Coronary artery (tissue), 2 donors: ENCODE measurements at regions not wholly inside any gene's neighbourhood (a gene's known extent, or its start where the extent isn't known, plus 50 kb on each side); places are given as distances from the start of the nearest gene placed in this dataset.
"Not testable (repeated sequence)": the region's sequence is repeated elsewhere in the genome, so short reads cannot be mapped to it uniquely, and the experiment has no call there.

ENCODE experiments used
- DNase-seq: peaks from one replicate; pipeline ENCODE4 v3.0.0-alpha.2; 2017; ENCODE audit warnings: low spot score
- H3K27ac ChIP-seq, 2 donors: fragments of 200-600 bp; sonication (generic); one replicate each; pipeline ENCODE4 v1.5.1; 2016 to 2019
- H3K4me3 ChIP-seq: fragments of 200-600 bp; sonication (generic); 2 replicates; pipeline ENCODE4 v1.5.1; 2016; ENCODE audit warnings: mild to moderate bottlenecking, moderate library complexity
- TF ChIP-seq, protein P1 (sequence below): fragments of 200-600 bp; sonication (generic); IDR thresholded peaks from one replicate; pipeline ENCODE4 v1.5.1; 2019; ENCODE audit warnings: antibody characterized with exemption

DNA sequence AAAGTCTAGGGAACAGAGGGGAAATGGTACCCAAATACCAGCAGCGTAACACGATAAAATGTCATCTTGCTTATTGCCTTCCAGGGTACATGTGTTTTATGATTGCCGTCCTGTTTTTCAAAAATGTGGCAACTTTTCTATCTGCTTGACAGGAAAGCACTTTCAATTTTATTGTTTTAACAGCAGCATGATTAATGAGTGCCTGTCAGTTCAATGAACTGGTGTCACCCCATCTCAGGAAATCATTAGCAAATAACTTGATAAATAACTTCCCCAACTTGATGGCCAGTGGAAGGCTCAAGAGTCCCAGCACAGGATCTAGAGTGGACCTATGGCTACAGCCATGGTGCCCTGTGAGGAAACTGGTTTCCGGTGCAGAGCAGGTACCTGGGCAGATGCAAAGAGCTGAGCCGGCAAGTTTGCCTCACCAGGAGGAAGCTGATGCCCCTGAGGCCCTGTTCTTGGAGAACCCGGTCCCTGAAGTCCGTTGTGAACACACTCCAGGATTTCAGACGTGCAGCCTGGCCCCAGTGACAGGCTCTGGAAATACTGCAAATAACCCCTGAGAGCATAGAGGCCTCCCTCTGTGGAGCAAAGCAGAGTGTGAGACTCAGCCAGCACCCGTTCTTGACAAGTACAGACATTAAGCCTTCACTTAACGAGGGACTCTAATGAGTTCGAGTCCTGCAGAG is 173.5 kb upstream of the SFSWAP start:
- TF ChIP-seq, protein P1, sequence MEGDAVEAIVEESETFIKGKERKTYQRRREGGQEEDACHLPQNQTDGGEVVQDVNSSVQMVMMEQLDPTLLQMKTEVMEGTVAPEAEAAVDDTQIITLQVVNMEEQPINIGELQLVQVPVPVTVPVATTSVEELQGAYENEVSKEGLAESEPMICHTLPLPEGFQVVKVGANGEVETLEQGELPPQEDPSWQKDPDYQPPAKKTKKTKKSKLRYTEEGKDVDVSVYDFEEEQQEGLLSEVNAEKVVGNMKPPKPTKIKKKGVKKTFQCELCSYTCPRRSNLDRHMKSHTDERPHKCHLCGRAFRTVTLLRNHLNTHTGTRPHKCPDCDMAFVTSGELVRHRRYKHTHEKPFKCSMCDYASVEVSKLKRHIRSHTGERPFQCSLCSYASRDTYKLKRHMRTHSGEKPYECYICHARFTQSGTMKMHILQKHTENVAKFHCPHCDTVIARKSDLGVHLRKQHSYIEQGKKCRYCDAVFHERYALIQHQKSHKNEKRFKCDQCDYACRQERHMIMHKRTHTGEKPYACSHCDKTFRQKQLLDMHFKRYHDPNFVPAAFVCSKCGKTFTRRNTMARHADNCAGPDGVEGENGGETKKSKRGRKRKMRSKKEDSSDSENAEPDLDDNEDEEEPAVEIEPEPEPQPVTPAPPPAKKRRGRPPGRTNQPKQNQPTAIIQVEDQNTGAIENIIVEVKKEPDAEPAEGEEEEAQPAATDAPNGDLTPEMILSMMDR = no peak
- no peak overlapping the region for H3K27ac ChIP-seq
- H3K4me3 ChIP-seq = no peak overlapping the region
- DNase-seq = no peak

DNA sequence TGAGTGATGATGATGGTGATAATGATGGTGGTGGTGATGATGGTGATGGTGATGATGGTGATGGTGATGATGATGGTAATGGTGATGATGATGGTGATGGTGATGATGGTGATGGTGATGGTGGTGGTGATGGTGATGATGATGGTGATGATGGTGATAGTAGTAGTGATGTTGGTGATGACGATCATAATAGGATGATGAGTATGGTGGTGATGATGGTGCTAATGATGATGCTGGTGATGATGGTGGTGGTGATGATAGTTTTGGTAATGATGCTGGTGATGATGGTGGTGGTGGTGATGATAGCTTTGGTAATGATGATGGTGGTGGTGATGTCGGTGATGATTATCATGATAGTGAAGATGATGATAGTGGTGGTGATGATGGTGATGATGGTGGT is 171.5 kb upstream of the SFSWAP start:
- Histone ChIP-seq H3K4me3 (no peak overlapping the region), H3K27ac (no peak overlapping the region)
- TF ChIP-seq, protein P1 = no peak
- DNase-seq = no peak

DNA sequence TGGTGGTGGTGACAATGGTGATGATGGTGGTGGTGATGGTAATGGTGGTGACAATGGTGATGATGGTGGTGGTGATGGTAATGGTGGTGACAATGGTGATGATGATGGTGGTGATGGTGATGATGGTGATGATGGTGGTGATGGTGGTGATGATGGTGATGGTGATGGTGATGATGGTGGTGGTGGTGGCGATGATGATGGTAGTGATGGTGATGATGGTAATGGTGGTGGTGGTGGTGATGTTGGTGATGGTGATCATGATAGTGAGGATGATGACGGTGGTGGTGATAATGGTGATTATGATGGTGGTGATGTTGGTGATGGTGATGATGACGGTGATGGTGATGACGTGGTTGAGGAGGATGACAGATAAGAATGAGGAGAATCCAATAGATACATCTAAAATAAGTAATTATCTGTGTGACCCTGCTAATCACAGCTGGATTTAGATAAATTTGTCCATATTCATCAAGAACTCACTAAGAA is 170.7 kb upstream of the SFSWAP start:
- TF ChIP-seq, protein P1 = no peak
- DNase-seq = no peak
- H3K27ac ChIP-seq = no peak overlapping the region
- H3K4me3 ChIP-seq = no peak overlapping the region

DNA sequence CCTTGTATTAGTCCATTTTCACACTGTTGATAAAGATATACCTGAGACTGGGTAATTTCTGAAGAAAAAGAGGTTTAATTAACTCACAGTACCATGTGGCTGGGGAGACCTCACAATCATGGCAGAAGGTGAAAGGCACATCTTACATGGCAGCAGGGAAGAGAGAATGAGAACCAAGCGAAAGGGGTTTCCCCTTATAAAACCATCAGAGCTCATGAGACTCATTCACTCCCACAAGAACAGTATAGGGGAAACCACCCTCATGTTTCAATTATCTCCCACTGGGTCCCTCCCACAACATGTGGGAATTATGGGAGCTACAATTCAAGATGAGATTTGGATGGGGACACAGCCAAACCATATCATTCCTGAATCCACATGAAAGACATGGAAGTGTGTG is 169.4 kb upstream of the SFSWAP start:
- H3K4me3 ChIP-seq, DNase-seq, H3K27ac ChIP-seq: not testable (repeated sequence)

DNA sequence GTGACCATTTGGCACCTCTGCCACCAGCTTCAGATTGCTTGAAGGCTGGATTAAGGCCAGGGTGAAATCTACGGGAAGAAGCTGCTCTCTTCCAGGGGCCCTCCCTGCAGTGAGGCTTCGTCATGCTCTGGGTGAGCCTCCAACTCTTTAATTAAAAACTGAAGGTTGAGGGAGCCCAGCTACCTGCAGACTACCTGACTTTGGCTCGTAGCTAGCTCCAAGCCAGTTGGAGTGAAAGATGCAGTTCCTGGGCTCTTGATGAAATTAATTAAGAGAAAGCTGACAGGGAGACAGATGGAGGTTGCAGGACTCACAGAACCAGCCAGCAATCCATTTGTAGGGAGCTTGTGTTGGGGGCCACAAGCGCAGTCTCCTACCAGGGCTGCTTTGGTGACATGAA is 168.5 kb upstream of the SFSWAP start:
- TF ChIP-seq, protein P1 = no peak
- H3K4me3 ChIP-seq = no peak overlapping the region
- DNase-seq = no peak
- H3K27ac ChIP-seq = no peak overlapping the region

DNA sequence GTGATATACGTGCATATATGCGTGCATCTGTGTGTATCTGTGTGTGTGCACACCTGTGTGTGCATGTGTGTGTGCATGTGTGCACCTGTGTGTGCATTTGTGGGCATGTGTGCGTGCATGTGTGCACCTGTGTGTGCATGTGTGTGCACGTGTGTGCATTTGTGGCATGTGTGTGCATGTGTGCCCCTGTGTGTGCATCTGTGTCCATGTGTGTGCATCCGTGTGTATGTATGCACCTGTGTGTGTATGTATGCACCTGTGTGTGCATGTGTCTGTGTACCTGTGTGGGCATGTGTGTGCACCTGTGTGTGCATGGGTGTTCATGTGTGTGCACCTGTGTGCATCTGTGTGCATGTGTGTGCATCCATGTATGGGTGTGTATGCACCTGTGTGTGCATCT is 167.8 kb upstream of the SFSWAP start:
- TF ChIP-seq, protein P1 = no peak
- Histone ChIP-seq H3K4me3 (no peak overlapping the region), H3K27ac (no peak overlapping the region)
- no peak for DNase-seq

DNA sequence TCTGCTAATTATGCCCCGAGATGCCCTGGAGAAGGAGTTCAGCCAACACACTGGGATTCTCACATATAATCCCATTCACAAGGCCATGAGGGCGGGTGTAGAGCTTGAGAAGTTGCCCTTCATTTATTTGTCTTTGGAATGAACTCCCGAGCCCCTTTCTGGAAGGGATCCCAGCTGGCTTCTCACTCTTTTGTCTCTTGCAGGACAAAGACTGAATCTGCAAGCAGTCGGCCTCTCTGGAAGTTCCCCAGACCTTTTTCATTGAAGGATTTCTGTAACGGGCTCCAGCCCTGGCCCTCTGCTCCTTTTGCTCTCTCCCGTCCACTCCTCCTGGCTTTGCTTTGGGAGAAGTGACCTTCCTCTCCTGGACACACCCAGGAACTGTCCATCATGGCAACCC is 163.3 kb upstream of the SFSWAP start:
- TF ChIP-seq, protein P1 = no peak
- no peak for DNase-seq
- Histone ChIP-seq H3K27ac (no peak overlapping the region), H3K4me3 (no peak overlapping the region)
